GM19397 (cell line): ENCODE measurements at regions not wholly inside any gene's neighbourhood (a gene's known extent, or its start where the extent isn't known, plus 50 kb on each side); places are given as distances from the start of the nearest gene placed in this dataset.

ENCODE experiments used
- ATAC-seq: cut with Tn5 transposase; IDR thresholded peaks from one replicate; pipeline ENCODE4 v1.9.1; 2021; ENCODE audit warnings: mild to moderate bottlenecking, moderate library complexity; ENCODE audit not compliant: unreplicated experiment

- ATAC-seq, result no peak
Observed at GRCh38 chr14:22458737-22459136, 130.3 kb downstream of the DAD1 start.

GRCh38 chr14:22456998-22457594 is 131.9 kb downstream of the DAD1 start:
- ATAC-seq, result no peak

DNA sequence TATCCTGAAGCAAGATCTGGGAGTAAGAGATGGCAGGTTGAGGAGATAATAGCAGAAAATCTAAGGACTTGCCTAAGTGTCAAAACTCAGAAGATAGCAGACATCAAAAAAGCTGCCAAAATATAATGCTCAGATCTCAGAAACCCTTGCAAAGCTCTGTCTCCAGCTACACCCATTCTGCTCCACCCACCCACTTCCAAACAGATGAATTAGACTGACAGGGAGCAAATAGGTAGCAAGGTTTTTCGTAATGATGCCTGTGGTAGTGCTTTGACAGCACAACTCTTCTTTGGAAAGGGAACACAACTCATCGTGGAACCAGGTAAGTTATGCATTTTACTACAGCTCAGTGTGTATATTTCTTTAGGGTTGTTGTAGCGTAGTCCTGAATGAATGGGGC is 132.6 kb downstream of the DAD1 start:
- ATAC-seq, result no peak

- ATAC-seq, result no peak
Observed at GRCh38 chr14:22452330-22452729, 136.7 kb downstream of the DAD1 start.

- ATAC-seq, result no peak
Observed at GRCh38 chr14:22450266-22450665, 138.8 kb downstream of the DAD1 start.

DNA sequence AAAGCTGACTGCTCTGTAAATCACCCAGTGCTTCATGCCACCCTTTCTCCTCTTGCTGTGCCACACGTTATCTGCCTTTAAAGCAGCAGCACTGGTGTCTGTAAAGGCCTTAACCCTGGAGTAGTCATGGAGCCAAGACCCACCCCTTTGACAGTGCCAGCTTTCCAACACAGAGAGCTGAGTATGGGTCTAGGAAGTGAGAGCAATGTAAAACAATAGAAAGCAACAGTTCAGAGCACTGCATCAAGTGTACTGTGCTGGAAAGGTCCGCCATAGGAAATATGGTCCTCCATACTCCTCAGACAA is 139.5 kb downstream of the DAD1 start:
- no peak for ATAC-seq

DNA sequence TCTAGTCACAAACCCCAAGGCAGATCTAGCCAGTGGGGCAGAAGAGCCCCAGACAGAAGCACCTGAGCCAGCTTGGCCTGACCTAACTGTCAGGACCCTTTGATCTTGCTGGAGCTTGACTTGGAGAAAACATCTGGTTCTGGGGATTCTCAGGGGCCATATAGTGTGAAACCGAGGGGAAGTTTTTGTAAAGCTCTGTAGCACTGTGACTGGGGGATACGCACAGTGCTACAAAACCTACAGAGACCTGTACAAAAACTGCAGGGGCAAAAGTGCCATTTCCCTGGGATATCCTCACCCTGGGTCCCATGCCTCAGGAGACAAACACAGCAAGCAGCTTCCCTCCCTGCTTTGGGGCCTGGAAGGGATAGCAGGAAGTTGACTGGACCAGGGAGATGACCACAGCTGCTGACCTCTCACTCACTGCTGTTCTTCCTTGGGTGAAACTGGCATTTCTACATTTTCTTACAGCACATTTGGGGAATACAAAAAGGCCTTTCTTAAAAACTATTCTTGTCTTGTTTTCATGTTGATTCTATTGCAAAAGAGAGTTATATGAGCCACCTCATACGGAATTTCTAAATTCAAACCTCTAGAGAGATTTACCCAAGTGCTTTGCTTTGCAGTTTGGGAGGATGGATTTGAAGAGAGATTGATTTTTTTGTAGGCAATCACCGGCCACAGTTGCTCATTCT is 140.0 kb downstream of the DAD1 start:
- ATAC-seq, result peak; percentile 47

DNA sequence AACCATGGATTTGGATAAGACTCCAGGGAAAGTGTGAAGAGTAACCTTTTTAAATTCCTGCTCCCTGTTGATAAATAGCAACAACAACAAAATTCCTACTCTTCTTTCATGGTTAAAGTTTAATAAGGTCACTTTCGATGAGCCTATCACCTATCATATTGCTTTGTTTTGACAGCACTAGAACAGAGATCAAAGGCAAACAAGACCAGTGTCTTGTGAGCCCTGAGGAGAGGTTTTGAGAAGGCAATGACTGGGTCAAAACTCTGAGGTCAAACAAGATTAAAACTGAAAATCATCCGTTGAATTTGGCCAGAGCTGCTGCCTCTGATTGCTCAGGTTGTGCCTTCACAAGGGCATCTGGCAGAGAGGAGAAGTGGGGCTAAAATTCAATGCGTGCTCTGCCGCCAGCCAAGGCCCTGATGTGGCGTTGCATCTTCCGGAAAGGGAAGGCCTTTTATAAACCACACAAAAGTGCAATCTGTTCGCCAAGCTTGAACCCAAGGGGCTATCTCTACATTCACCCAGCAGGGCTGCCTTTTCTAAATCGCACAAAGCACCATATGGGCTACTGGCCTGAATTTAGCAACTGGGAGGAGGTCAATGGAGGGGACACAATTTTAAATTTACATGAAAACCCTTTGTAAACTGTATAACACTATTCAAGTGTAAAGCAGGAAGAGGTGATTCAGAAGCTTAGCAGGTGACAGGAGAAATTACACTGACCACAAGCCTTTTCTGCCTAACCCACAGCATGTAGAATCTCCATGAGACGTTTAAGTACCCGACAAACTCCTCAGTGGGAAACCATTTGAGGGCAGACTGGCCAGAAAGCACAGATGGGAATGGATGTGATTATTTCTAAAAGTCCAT is 140.8 kb downstream of the DAD1 start:
- peak; percentile 63 for ATAC-seq

DNA sequence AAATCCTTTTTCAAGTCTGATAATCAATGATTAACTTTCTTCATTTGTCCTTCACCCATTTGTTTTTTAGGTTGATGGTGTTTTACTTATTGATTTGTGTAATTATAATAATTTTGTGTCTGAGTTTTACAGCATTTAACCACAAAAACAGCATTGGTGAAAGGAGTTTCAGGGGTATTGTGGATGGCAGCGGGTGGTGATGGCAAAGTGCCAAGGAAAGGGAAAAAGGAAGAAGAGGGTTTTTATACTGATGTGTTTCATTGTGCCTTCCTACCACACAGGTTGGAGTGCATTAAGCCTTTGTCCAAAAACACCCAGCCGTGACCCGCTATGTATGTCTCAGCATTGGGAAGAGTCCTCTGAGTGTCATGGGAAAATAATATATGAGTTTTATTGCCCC is 150.3 kb downstream of the DAD1 start:
- no peak for ATAC-seq

DNA sequence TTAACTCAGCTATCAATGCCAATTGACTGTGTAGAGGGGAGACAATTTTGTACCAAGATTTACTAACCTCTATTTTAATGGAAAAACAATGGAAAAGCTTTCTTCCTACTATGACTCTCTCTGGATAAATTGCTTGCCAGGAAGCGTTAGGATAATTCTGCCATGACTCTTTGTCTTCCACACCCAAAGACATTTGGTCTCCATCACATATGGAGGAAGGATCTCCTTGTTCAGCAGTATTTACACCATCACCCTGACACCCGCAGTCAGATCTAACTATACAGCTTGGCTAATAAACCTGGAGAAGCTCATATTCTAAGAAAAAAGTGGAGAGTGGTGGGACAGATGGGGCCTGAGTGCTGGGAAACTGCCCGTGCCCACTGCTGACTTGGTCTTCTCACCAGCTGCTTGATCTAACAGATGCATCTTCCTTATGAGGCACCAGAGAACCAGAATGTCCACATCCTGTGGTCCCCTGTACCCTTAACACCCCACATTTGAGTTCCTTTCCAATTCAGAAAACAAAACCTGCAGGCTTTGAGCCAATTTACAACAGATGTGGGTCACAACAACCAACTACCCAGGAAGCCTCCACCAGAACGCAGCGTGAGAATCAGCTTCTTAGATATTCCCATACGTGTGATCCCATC is 154.0 kb downstream of the DAD1 start:
- ATAC-seq, result no peak

DNA sequence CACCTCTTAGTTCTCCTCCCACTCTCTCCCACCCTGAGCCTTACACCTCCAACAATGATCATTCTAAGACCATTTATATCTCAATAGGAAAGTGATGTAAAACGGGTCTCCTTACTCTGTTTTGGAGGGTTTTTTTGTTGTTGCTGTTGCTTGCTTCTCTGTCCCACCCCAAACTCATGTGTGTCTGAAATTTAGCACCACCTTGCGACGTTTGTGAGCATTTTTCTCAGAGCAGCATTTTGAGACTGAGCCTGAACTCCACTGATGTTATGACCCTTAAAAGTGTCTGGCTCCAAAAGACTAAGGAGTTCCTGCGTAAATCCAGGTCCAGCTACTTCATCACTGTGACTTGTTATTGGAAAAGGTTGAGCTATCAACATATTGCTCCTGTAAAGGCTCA is 155.0 kb downstream of the DAD1 start:
- no peak for ATAC-seq

DNA sequence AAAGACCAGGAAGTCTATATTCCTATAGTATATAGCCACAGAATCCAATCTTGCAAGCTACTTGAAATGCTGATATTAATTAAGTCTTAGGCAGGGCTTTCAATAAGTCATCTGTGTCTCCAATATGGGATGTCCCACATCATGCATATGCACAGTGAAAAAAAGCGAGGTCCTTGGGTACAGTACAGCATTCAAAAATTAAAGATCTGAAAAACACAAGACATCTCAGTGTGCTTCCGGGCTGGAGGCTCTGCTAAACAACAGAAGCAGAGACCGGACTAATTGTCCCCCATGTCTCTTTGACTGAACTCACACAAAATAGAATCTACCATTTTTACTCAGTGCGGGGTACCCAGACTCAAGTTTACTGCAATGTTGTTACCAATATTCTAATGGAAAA is 156.0 kb downstream of the DAD1 start:
- no peak for ATAC-seq

DNA sequence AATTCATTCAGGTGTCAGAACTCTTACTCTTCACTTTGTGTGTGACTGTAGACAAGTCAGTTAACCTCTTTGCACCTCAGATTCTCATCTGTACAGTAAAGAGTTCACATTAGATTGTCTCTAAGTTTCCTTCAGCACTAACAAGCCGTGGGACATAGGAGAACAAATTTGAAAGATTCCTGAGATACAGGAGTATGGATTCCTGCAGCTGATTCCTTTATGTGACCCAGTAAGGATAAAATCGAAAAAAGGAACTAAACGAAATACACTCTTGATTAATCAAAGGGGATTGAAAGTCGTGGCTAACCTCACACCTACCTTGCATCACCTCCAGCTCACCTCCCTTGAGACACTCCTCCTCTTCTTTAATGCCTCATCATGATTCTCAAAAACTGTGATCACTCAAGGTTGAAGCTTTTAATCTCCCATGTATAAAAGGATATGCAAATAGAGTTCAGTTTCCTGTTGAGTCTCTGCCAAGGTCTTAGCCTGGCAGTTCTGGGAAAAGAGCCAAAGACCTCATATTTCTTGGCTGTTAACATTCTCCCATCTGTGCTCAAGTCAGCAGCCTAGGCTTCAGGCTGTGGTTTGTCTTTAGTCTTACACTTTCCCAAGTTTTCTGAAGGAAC is 156.6 kb downstream of the DAD1 start:
- ATAC-seq, result no peak

GRCh38 chr14:22429546-22430294 is 159.3 kb downstream of the DAD1 start:
- no peak for ATAC-seq

- no peak for ATAC-seq
Observed at GRCh38 chr14:22428700-22429291, 160.2 kb downstream of the DAD1 start.

DNA sequence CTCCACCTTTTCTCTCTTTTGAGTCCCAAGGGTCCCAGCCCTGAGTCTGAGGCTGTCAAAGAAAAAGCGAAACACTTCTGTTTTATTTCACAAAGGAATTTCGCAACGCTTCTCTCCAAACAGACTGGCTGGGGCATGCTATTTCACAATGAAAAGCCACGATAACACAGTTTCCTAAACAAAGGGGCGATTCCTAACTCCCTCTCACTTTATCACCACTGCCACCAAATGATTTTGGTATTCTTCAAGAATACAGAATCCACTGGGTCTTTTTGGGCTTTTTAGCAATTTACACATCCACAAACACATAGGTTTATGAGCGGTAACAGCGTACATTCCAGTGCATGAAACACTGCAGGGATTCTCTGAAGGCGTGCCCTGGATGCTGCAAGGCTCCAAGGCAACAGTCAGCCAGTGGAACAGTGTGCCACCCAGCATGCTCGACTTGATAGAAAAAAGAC is 161.2 kb downstream of the DAD1 start:
- ATAC-seq, result no peak

- no peak for ATAC-seq
Observed at GRCh38 chr14:22426711-22427110, 162.3 kb downstream of the DAD1 start.

- ATAC-seq, result no peak
Observed at GRCh38 chr14:22423958-22424357, 165.1 kb downstream of the DAD1 start.

DNA sequence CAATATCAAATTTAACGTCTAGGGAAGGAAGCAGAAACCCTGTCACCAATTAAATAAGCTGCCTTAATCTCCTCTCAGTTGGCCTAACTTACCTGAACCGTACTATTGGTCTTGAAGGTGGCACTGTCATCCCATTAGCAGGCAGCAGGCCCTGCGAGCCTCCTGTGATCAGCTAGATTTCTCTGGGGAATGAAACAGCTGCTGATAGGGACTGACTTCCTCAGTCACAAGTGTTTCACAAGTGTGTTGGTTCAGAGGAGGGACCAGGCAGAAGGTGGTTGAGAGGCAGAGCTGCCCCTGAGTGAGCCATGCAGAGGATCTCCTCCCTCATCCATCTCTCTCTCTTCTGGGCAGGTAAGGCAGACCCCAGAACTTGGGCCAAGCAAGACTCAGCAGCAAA is 166.8 kb downstream of the DAD1 start:
- no peak for ATAC-seq

GRCh38 chr14:22420598-22421186 is 168.3 kb downstream of the DAD1 start:
- no peak for ATAC-seq
